ENCODE measurements at regions not wholly inside any gene's neighbourhood (a gene's known extent, or its start where the extent isn't known, plus 50 kb on each side); places are given as distances from the start of the nearest gene placed in this dataset.

DNA sequence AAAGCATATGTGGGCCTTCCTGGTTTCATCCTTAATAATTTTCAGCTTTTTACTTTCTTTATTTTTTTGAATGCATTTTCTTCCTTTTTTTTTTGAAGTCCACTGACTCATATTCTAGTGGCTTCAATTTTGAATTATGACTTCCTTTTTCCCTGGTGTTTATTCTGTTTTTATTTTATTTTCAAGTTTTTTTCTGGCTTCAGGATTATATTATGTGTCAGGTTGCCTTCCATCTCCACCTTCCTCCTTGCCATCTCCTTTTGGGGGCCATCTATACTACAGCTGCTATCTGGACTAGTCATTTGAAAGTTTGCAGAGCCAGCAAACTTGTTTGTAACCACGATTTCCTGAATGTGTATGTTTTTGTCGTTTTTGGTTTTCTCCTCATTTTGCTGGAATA is 117.6 kb downstream of the LEPR start:
- Histone ChIP-seq H3K27me3 (ENCODE audit: control insufficient read depth in 1 of 2, insufficient read depth in 1 of 2, low read length in 2 of 2) (no peaks in the 10 kb centered on the region), H4K91ac (ENCODE audit: low read length) (no peak overlapping the region), H3K18ac (ENCODE audit: low read depth in 1 of 2, low read length in 2 of 2) (no peak overlapping the region), H3K9ac (ENCODE audit: low read length) (no peak overlapping the region), H3K4me3 (ENCODE audit: insufficient read depth in 1 of 2, low read depth in 1 of 2, low read length in 2 of 2) (no peak overlapping the region), H3K9me3 (ENCODE audit: control insufficient read depth, low read length) (no peaks in the 10 kb centered on the region), H2BK12ac (ENCODE audit: low read length in 2 of 2) (no peak overlapping the region), H2BK15ac (ENCODE audit: low read depth, poor library complexity, severe bottlenecking) (no peak overlapping the region), H3K4me2 (ENCODE audit: low read length, poor library complexity, severe bottlenecking) (no peak overlapping the region), H2AK5ac (ENCODE audit: low read length, severe bottlenecking) (no peak overlapping the region), H2BK5ac (ENCODE audit: low read depth, low read length, poor library complexity, severe bottlenecking) (no peak overlapping the region), H3K23ac (ENCODE audit: low read length in 2 of 2) (no peak overlapping the region), H2AFZ (ENCODE audit: low read depth, low read length) (no peak overlapping the region), H4K8ac (ENCODE audit: low read length) (no peak overlapping the region), H3K14ac (ENCODE audit: low read length in 2 of 2) (no peak overlapping the region), H3K27ac (ENCODE audit: low read length, poor library complexity, severe bottlenecking) (no peak overlapping the region), H2BK120ac (ENCODE audit: low read depth, low read length) (no peak overlapping the region), H3K4me1 (ENCODE audit: control insufficient read depth, insufficient read depth, low read depth, low read length) (no peaks in the 10 kb centered on the region), H3K36me3 (ENCODE audit: control insufficient read depth in 1 of 2, insufficient read depth in 2 of 2, low read depth in 1 of 2, low read length in 2 of 2) (no peaks in the 10 kb centered on the region), H3K4ac (ENCODE audit: low read depth in 1 of 2, low read length in 2 of 2) (no peak overlapping the region), H3K79me1 (replicated peaks; ENCODE audit: low read length, poor library complexity, severe bottlenecking) (peaks cover 3% of the 10 kb centered on the region)
- WGBS = no CpG with 5 or more reads among the region's 2 CpGs
- DNase-seq = no peak

DNA sequence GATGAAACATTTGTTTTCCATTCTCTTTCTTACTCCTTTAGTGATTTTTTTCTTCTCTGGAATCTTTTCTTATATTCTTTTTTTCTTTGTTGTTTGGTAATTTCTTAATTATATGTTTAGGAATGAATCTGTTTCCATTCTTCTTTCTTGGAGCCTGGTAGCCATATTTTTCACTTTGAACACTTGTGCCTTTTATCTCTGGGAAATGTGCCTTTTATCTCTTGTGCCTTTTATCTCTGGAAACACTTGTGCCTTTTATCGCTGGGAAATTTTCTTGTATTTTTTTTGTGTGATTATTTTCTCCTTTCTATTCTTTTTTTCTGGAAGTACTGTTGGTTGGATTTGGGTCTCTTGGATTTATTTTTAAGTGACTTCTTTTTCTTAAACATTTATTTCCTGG is 118.2 kb downstream of the LEPR start:
- H3K9me3 ChIP-seq (ENCODE audit: control insufficient read depth, low read length) = no peaks in the 10 kb centered on the region
- H2BK12ac ChIP-seq (ENCODE audit: low read length in 2 of 2) = no peak overlapping the region
- no peak overlapping the region for H2BK15ac ChIP-seq (ENCODE audit: low read depth, poor library complexity, severe bottlenecking)
- H2BK120ac ChIP-seq (ENCODE audit: low read depth, low read length) = no peak overlapping the region
- no peak overlapping the region for H3K27ac ChIP-seq (ENCODE audit: low read length, poor library complexity, severe bottlenecking)
- H3K27me3 ChIP-seq (ENCODE audit: control insufficient read depth in 1 of 2, insufficient read depth in 1 of 2, low read length in 2 of 2) = no peaks in the 10 kb centered on the region
- 55% methylated on average over 1 of the region's 1 CpG for WGBS
- H3K9ac ChIP-seq (ENCODE audit: low read length) = no peak overlapping the region
- no peak overlapping the region for H3K18ac ChIP-seq (ENCODE audit: low read depth in 1 of 2, low read length in 2 of 2)
- H3K36me3 ChIP-seq (ENCODE audit: control insufficient read depth in 1 of 2, insufficient read depth in 2 of 2, low read depth in 1 of 2, low read length in 2 of 2) = no peaks in the 10 kb centered on the region
- H2BK5ac ChIP-seq (ENCODE audit: low read depth, low read length, poor library complexity, severe bottlenecking) = no peak overlapping the region
- H3K4me2 ChIP-seq (ENCODE audit: low read length, poor library complexity, severe bottlenecking) = no peak overlapping the region
- H2AFZ ChIP-seq (ENCODE audit: low read depth, low read length) = no peak overlapping the region
- peaks cover 3% of the 10 kb centered on the region for H3K79me1 ChIP-seq (replicated peaks; ENCODE audit: low read length, poor library complexity, severe bottlenecking)
- H3K14ac ChIP-seq (ENCODE audit: low read length in 2 of 2) = no peak overlapping the region
- no peaks in the 10 kb centered on the region for H3K4me1 ChIP-seq (ENCODE audit: control insufficient read depth, insufficient read depth, low read depth, low read length)
- no peak overlapping the region for H3K23ac ChIP-seq (ENCODE audit: low read length in 2 of 2)
- DNase-seq = no peak
- H4K91ac ChIP-seq (ENCODE audit: low read length) = no peak overlapping the region
- H3K4ac ChIP-seq (ENCODE audit: low read depth in 1 of 2, low read length in 2 of 2) = no peak overlapping the region
- H2AK5ac ChIP-seq (ENCODE audit: low read length, severe bottlenecking) = no peak overlapping the region
- H4K8ac ChIP-seq (ENCODE audit: low read length) = no peak overlapping the region
- H3K4me3 ChIP-seq (ENCODE audit: insufficient read depth in 1 of 2, low read depth in 1 of 2, low read length in 2 of 2) = no peak overlapping the region

DNA sequence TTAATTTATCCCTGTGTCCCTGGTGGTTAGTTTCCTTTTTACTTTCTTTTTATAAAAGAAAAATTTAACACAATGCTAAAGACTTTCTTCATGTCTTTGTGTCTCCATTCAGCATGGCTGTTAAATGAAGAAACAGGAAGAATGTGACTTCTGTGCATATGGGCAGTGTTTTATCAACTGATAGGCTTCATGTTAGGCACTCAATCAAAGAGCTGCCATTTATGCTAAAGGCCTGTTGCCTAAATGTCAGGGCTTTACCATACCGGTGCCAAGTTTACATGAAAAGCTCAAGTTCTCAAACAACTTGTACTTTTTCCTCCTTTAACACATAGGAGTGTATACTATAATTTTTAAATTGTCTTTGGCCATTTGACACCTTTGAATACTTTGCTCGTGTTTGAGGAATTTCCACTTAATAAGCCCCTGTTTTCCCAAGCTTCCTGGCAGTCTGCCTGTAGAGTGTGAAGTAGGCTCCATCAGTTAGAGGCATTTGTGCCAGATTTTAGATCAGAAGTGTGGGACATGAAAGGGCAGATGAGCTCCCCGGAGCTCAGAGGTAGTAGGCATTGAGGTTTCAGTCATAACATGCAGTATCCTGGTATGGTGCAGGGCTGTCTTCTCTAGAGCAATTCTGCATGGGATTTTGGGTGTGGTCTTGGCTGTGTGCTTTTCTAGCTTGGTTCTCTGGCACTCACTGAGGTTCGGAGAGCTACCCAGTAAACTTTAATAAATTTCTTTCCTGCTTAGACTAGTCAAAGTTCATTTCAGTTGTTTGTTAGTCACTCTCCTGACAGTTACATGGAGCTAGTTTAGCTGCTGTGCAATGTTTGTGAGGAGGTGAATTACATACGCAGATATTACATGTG is 119.0 kb downstream of the LEPR start:
- Histone ChIP-seq H3K4ac (ENCODE audit: low read depth in 1 of 2, low read length in 2 of 2) (peak overlapping the region in 1 of 2 experiments; percentile 26), H4K8ac (ENCODE audit: low read length) (no peak overlapping the region), H3K4me1 (ENCODE audit: control insufficient read depth, insufficient read depth, low read depth, low read length) (no peaks in the 10 kb centered on the region), H2BK12ac (ENCODE audit: low read length in 2 of 2) (no peak overlapping the region), H3K14ac (ENCODE audit: low read length in 2 of 2) (no peak overlapping the region), H3K18ac (ENCODE audit: low read depth in 1 of 2, low read length in 2 of 2) (peak overlapping the region; percentile 9 to 37), H3K23ac (ENCODE audit: low read length in 2 of 2) (no peak overlapping the region), H3K4me3 (ENCODE audit: insufficient read depth in 1 of 2, low read depth in 1 of 2, low read length in 2 of 2) (no peak overlapping the region), H2BK15ac (ENCODE audit: low read depth, poor library complexity, severe bottlenecking) (no peak overlapping the region), H2BK5ac (ENCODE audit: low read depth, low read length, poor library complexity, severe bottlenecking) (no peak overlapping the region), H3K27ac (ENCODE audit: low read length, poor library complexity, severe bottlenecking) (no peak overlapping the region), H3K4me2 (ENCODE audit: low read length, poor library complexity, severe bottlenecking) (no peak overlapping the region), H3K79me1 (replicated peaks; ENCODE audit: low read length, poor library complexity, severe bottlenecking) (peaks cover 3% of the 10 kb centered on the region), H3K9ac (ENCODE audit: low read length) (no peak overlapping the region), H3K36me3 (ENCODE audit: control insufficient read depth in 1 of 2, insufficient read depth in 2 of 2, low read depth in 1 of 2, low read length in 2 of 2) (no peaks in the 10 kb centered on the region), H3K27me3 (ENCODE audit: control insufficient read depth in 1 of 2, insufficient read depth in 1 of 2, low read length in 2 of 2) (no peaks in the 10 kb centered on the region), H4K91ac (ENCODE audit: low read length) (no peak overlapping the region), H2AK5ac (ENCODE audit: low read length, severe bottlenecking) (no peak overlapping the region), H2AFZ (ENCODE audit: low read depth, low read length) (no peak overlapping the region), H3K9me3 (ENCODE audit: control insufficient read depth, low read length) (no peaks in the 10 kb centered on the region), H2BK120ac (ENCODE audit: low read depth, low read length) (no peak overlapping the region)
- DNase-seq = no peak
- WGBS = 69% methylated on average over 3 of the region's 5 CpGs

DNA sequence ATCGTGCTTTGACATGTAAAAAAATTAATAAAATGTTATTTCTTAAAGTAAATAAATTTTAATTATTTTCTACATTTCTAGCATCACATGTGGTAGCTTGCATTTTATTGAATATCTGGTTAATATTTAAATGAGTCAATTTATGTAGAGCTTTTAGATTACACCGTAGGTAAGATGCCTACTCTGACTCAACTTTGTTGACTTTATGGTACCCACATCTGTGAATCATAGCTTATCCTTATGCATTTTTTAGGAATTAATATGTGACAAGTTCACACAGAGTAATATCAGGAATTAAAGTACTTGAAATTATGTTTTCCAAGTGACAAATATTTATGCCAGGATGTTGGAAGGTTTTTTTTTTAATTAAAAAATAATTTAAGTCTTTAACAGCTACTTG is 120.7 kb downstream of the LEPR start:
- H4K8ac ChIP-seq (ENCODE audit: low read length) = no peak overlapping the region
- H2BK12ac ChIP-seq (ENCODE audit: low read length in 2 of 2) = no peak overlapping the region
- H3K9me3 ChIP-seq (ENCODE audit: control insufficient read depth, low read length) = no peaks in the 10 kb centered on the region
- no peak overlapping the region for H3K18ac ChIP-seq (ENCODE audit: low read depth in 1 of 2, low read length in 2 of 2)
- H2AFZ ChIP-seq (ENCODE audit: low read depth, low read length) = no peak overlapping the region
- no CpG with 5 or more reads among the region's 2 CpGs for WGBS
- H3K4me2 ChIP-seq (ENCODE audit: low read length, poor library complexity, severe bottlenecking) = no peak overlapping the region
- no peak overlapping the region for H3K4ac ChIP-seq (ENCODE audit: low read depth in 1 of 2, low read length in 2 of 2)
- H4K91ac ChIP-seq (ENCODE audit: low read length) = no peak overlapping the region
- no peaks in the 10 kb centered on the region for H3K79me1 ChIP-seq (replicated peaks; ENCODE audit: low read length, poor library complexity, severe bottlenecking)
- no peak for DNase-seq
- H3K27ac ChIP-seq (ENCODE audit: low read length, poor library complexity, severe bottlenecking) = no peak overlapping the region
- no peaks in the 10 kb centered on the region for H3K4me1 ChIP-seq (ENCODE audit: control insufficient read depth, insufficient read depth, low read depth, low read length)
- H3K4me3 ChIP-seq (ENCODE audit: insufficient read depth in 1 of 2, low read depth in 1 of 2, low read length in 2 of 2) = no peak overlapping the region
- no peak overlapping the region for H3K14ac ChIP-seq (ENCODE audit: low read length in 2 of 2)
- H2AK5ac ChIP-seq (ENCODE audit: low read length, severe bottlenecking) = no peak overlapping the region
- no peaks in the 10 kb centered on the region for H3K27me3 ChIP-seq (ENCODE audit: control insufficient read depth in 1 of 2, insufficient read depth in 1 of 2, low read length in 2 of 2)
- no peak overlapping the region for H3K23ac ChIP-seq (ENCODE audit: low read length in 2 of 2)
- no peaks in the 10 kb centered on the region for H3K36me3 ChIP-seq (ENCODE audit: control insufficient read depth in 1 of 2, insufficient read depth in 2 of 2, low read depth in 1 of 2, low read length in 2 of 2)
- H2BK5ac ChIP-seq (ENCODE audit: low read depth, low read length, poor library complexity, severe bottlenecking) = no peak overlapping the region
- H2BK120ac ChIP-seq (ENCODE audit: low read depth, low read length) = no peak overlapping the region
- H2BK15ac ChIP-seq (ENCODE audit: low read depth, poor library complexity, severe bottlenecking) = no peak overlapping the region
- H3K9ac ChIP-seq (ENCODE audit: low read length) = no peak overlapping the region
